ENCODE measurements at regions not wholly inside any gene's neighbourhood (a gene's known extent, or its start where the extent isn't known, plus 50 kb on each side); places are given as distances from the start of the nearest gene placed in this dataset.

DNA sequence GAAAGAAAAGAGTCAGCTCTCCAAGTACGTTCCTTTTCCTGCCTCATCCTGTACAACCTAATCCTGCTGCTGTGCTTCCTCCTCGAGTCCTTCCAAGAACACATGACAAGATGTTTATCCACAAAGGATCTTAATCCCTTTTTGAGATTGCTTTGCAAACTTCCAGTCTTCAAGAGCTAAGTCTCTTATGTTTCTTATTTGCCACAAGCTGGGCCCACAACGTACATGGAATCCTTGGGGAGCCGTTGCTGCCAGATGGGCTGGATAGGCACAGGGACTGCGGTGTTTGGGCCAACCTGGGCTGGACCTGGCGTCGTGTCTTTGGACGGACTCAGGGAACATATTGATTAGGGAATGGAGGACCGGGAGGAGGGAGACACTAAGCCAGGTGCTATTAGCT, 79.7 kb upstream of the AFDN start:
- Mint-ChIP-seq H3K36me3 (ENCODE audit: low read depth, unreplicated experiment) (no peaks in the 10 kb centered on the region), H3K27ac (ENCODE audit: unreplicated experiment) (no peak overlapping the region), H3K4me1 (ENCODE audit: unreplicated experiment) (peaks cover 20% of the 10 kb centered on the region), H3K9me3 (ENCODE audit: unreplicated experiment) (no peaks in the 10 kb centered on the region), H3K27me3 (ENCODE audit: unreplicated experiment) (no peaks in the 10 kb centered on the region), H3K4me3 (ENCODE audit: unreplicated experiment) (no peak overlapping the region)
- no peak for DNase-seq (ENCODE audit: low spot score)
- TF ChIP-seq, protein P1, sequence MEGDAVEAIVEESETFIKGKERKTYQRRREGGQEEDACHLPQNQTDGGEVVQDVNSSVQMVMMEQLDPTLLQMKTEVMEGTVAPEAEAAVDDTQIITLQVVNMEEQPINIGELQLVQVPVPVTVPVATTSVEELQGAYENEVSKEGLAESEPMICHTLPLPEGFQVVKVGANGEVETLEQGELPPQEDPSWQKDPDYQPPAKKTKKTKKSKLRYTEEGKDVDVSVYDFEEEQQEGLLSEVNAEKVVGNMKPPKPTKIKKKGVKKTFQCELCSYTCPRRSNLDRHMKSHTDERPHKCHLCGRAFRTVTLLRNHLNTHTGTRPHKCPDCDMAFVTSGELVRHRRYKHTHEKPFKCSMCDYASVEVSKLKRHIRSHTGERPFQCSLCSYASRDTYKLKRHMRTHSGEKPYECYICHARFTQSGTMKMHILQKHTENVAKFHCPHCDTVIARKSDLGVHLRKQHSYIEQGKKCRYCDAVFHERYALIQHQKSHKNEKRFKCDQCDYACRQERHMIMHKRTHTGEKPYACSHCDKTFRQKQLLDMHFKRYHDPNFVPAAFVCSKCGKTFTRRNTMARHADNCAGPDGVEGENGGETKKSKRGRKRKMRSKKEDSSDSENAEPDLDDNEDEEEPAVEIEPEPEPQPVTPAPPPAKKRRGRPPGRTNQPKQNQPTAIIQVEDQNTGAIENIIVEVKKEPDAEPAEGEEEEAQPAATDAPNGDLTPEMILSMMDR (IDR thresholded peaks at IDR 0.05; ENCODE audit: unreplicated experiment) = no peak

DNA sequence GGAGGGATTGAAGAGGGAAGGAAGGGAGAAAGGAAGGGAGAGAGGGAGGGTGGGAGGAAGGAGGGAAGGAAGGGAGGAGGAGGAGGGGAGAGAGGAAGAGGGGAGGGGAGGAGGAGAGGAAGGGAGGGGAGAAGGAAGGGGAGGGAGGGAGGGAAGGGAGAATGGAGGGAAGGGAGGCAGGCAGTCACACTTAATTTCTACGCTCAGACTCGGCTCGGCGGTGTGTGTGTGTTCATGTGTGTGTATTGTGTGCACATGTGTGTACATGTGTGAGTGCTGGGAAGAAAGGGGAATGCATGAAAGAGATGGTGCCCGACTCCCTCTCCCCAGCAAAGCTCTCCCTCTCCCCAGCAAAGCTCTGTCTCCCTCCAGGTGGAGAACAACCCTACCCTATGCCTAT, 79.1 kb upstream of the AFDN start:
- Mint-ChIP-seq H3K27me3 (ENCODE audit: unreplicated experiment) (no peaks in the 10 kb centered on the region), H3K4me1 (ENCODE audit: unreplicated experiment) (peaks cover 20% of the 10 kb centered on the region), H3K9me3 (ENCODE audit: unreplicated experiment) (no peaks in the 10 kb centered on the region), H3K4me3 (ENCODE audit: unreplicated experiment) (no peak overlapping the region), H3K36me3 (ENCODE audit: low read depth, unreplicated experiment) (peaks cover 7% of the 10 kb centered on the region), H3K27ac (ENCODE audit: unreplicated experiment) (no peak overlapping the region)
- DNase-seq (ENCODE audit: low spot score) = no peak
- TF ChIP-seq, protein P1 (IDR thresholded peaks at IDR 0.05; ENCODE audit: unreplicated experiment) = no peak

DNA sequence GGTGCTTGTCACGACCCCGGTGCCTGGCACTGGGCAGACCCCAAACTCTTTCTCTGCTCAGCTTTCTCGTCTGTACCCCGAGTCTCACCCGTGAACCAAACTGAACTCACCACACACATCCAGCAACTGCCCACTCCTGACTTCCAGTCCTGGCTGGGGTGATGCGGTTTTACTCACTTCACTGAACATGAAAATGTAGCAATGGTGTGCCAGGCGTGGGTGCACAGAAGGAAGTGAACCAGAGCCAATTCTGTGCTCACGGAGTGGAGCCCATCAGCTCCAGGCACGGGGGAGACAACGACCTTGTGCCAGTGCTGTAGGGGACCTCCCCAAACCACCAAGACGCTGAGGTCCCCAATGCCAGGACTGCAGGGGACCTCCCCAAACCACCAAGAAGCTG, 78.7 kb upstream of the AFDN start:
- H3K27me3 Mint-ChIP-seq (ENCODE audit: unreplicated experiment) = no peaks in the 10 kb centered on the region
- no peak overlapping the region for H3K4me3 Mint-ChIP-seq (ENCODE audit: unreplicated experiment)
- no peaks in the 10 kb centered on the region for H3K9me3 Mint-ChIP-seq (ENCODE audit: unreplicated experiment)
- no peak for DNase-seq (ENCODE audit: low spot score)
- H3K36me3 Mint-ChIP-seq (ENCODE audit: low read depth, unreplicated experiment) = peaks cover 7% of the 10 kb centered on the region
- TF ChIP-seq, protein P1 (IDR thresholded peaks at IDR 0.05; ENCODE audit: unreplicated experiment) = no peak
- H3K4me1 Mint-ChIP-seq (ENCODE audit: unreplicated experiment) = peaks cover 20% of the 10 kb centered on the region
- H3K27ac Mint-ChIP-seq (ENCODE audit: unreplicated experiment) = no peak overlapping the region

DNA sequence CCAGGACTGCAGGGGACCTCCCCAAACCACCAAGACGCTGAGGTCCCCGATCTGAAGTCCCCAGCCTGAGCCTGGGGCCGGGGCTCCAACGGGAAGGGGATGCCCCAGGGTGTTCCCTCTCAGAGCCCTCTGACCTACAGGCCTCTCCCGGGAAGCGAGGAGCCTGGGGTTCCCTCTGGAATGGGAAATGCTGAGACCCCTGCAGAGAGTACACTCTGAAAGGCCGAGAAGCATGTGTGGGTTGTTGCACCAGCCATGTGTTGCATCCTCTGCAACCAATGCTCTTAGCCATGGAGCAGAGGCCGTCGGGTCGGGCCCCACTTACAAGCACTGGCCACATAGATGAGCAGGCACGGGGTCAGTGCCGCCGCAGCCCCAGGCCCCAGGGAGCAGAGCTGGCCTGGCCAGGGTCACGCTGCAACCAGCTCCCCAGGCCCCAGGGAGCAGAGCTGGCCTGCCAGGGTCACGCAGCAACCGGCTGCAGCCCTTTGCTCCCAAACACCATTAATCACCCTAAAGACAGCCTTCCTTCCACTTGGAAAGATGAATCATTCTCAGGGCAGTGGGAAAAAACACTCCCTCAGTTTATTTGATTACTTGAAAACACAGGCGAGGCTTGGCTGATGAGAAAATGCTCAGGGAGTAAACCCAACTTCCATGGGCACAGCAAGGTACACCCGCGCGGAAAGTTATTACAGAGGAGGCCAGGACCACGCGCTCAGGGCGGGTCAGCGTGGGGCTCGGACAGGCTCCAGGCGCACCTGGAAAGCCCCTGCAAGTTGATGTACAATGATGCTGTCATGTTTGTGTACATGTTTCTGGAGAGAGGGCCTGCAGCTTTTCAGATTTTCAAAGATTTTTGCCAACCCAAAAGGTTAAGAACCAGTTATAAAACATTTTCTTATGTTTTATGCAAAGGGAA, 78.0 kb upstream of the AFDN start:
- H3K9me3 Mint-ChIP-seq (ENCODE audit: unreplicated experiment) = no peaks in the 10 kb centered on the region
- H3K4me1 Mint-ChIP-seq (ENCODE audit: unreplicated experiment) = peaks cover 20% of the 10 kb centered on the region
- TF ChIP-seq, protein P1 (IDR thresholded peaks at IDR 0.05; ENCODE audit: unreplicated experiment) = no peak
- no peak for DNase-seq (ENCODE audit: low spot score)
- no peaks in the 10 kb centered on the region for H3K27me3 Mint-ChIP-seq (ENCODE audit: unreplicated experiment)
- no peak overlapping the region for H3K4me3 Mint-ChIP-seq (ENCODE audit: unreplicated experiment)
- no peak overlapping the region for H3K27ac Mint-ChIP-seq (ENCODE audit: unreplicated experiment)
- peaks cover 8% of the 10 kb centered on the region for H3K36me3 Mint-ChIP-seq (ENCODE audit: low read depth, unreplicated experiment)

DNA sequence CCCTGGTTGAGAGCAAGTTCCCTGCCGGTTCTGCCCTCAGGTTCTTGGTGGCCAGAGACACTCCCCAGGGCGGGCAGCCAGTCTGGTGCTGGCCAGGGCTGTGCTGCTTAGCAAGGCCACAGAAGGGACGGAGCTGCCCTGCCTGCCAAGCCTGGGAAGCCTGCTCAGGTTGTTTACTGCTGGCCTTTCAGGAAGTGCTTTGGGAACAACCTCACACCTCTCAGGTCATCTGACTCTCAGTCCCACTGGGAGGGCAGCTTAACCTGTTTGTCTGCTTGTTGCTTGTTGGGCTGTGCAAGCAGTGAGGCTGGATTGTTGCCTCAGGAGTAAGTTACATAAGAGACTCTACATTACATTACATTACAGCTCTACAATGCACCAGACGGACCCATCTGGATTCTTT, 75.8 kb upstream of the AFDN start:
- Mint-ChIP-seq H3K4me3 (ENCODE audit: unreplicated experiment) (no peak overlapping the region), H3K36me3 (ENCODE audit: low read depth, unreplicated experiment) (peaks cover 11% of the 10 kb centered on the region), H3K4me1 (ENCODE audit: unreplicated experiment) (peaks cover 20% of the 10 kb centered on the region), H3K27ac (ENCODE audit: unreplicated experiment) (no peak overlapping the region), H3K9me3 (ENCODE audit: unreplicated experiment) (no peaks in the 10 kb centered on the region), H3K27me3 (ENCODE audit: unreplicated experiment) (no peaks in the 10 kb centered on the region)
- no peak for DNase-seq (ENCODE audit: low spot score)
- TF ChIP-seq, protein P1 (IDR thresholded peaks at IDR 0.05; ENCODE audit: unreplicated experiment) = no peak

Measured in endothelial cell (in vitro differentiated cells).